HG03571 (cell line): ENCODE measurements at regions not wholly inside any gene's neighbourhood (a gene's known extent, or its start where the extent isn't known, plus 50 kb on each side); places are given as distances from the start of the nearest gene placed in this dataset.
"Not testable (repeated sequence)": the region's sequence is repeated elsewhere in the genome, so short reads cannot be mapped to it uniquely, and the experiment has no call there.

Experiments
- ATAC-seq: cut with Tn5 transposase; IDR thresholded peaks from one replicate; pipeline ENCODE4 v1.9.1; 2021; ENCODE audit not compliant: unreplicated experiment

DNA sequence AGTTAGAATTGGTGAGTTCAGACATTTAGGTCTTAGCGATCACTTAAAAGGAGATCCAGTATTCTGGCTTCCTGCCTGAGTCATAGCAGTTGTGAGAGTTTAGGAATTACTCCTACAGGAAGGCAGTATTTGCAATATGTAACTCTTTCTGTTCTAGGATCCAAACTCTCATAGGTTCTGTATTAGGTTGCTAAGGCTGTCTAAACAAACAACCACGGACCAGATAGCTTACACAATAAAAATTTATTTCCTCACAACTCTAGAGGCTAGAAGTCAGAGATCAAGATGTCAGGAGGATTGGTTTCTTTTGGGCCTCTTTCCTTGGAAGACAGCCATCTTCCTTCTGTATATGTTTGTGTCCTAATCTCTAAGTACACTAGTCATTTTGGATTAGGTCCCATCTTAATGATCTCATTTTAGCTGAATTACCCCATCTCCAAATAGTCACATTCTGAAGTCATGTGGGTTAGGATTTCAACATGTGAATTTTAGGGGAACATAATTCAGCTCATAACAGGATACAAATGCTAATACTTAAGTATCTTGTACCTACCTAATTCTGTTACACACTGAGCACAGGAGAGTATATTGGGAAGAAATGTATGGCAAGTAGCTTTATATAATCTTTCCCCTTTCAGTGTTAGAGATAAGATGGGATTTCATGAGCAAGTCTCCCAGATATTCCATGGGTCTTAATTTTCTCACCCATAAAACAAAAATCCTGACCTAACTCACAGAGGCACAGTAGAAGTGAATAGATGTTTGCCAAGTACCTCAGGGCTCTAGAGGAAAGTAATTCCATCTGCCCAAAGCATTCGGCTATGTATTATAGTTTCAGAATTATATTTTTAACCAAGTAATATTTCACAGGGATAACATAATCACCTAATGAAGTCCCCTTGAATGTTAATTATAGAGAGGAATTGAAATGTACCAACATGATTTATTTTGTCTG is 144.4 kb downstream of the PTBP2 start:
- ATAC-seq = no peak

DNA sequence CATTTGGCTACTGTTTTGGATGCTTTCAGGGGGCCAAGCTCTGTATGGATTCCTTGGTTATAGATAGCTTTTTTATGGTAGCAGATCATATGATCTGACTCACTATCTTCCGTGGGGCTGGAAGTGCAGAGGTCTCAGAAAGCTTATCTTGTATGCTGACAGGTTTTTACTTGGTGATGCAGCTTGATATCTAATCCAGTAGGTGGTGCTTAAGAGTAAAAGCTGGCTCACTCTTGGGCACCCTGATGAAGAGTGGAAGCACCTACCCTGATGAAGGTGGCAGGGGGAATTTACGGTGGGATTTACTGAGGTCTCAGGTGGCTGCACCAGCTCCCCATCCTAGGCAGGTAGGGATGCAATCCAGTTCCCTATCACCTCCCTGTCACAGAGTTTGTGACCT is 151.2 kb downstream of the PTBP2 start:
- ATAC-seq = no peak

DNA sequence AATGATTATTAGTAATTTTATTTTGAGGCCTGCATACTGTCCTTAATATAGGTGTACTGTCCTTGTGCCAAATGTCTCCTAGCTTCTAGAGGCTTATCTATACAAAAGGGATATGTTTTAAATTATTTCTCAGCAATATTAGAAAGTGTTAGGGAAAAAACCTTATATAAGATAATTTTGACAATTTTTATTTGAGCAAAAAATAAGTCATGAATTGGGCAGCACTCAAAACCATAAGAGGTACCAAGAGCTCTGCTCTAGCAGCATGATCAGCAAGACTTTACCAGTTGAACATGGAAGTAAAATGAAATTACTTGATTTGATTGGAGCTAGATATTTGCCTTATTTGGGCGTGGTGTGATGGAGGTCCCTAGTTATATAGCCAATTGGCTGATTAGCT is 157.1 kb downstream of the PTBP2 start:
- ATAC-seq = no peak

DNA sequence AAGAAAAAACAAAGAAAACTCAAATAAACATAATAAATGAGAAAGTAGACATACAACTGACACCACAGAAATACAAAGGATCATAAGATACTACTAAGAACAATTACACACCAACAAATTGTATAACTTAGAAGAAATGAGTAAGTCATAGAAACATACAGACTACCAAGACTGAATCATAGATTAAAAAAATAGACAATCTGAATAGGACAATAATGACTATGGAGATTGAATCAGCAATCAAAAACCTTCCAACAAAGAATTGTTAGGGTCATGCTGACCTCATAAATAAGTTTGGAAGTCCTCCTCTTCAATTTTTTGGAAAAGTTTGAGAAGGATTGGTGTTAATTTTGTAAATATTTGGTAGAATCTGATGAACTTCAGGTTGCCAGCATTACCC is 159.0 kb downstream of the PTBP2 start:
- no peak for ATAC-seq

DNA sequence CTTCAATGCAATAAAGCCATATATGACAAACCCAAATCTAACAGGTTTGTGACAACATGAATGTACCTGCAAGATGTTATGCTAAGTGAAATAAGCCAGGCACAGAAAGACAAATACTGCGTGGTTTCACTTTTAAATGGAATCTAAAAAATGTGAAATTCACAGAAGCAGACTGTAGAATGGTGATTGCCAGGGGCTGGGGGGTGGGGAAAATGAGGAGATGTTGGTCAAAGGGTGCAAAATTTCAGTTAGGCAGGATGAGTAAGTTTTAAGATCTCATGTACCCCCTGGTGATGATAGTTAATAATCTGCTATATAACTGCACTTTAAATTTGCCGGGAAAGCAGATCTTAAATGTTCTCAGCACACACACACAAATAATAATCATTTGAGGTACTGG is 160.5 kb downstream of the PTBP2 start:
- no peak for ATAC-seq

DNA sequence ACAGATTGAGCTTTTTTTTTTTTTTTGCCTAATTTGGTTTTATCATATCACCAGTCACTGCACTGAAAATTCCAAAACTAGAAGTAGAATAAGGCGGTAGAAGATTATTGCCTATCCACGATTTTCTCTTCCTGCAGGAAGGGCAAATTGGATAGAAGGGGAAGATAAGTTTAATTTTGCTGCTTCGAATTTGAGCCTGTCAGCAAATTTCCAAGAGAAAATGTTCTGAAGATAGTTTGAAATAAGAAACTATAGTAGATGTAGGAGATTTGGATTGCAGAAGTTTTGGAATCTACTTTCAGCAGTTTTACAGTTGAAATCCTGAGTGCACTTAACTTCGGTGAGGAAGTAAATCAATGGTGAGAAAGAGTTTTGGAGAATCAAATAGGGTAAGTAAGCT is 164.9 kb downstream of the PTBP2 start:
- ATAC-seq = no peak

DNA sequence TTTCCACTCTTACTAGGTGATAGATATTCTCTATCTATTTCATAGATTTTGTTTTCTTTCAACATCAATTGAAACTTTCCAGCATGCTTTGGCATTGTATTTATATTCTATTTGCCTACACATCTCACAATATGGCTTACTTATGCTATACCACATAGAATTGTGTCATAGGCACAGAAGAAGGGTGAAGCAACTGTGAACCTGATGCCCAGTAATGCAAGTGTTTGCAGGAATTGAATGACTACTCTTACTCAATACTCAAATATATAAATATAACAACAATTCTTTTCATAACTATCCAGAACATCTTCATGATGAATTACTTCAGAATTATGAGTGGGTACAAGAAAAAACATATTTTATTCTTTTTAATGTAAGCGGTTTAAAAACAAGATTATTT is 165.9 kb downstream of the PTBP2 start:
- ATAC-seq = no peak

DNA sequence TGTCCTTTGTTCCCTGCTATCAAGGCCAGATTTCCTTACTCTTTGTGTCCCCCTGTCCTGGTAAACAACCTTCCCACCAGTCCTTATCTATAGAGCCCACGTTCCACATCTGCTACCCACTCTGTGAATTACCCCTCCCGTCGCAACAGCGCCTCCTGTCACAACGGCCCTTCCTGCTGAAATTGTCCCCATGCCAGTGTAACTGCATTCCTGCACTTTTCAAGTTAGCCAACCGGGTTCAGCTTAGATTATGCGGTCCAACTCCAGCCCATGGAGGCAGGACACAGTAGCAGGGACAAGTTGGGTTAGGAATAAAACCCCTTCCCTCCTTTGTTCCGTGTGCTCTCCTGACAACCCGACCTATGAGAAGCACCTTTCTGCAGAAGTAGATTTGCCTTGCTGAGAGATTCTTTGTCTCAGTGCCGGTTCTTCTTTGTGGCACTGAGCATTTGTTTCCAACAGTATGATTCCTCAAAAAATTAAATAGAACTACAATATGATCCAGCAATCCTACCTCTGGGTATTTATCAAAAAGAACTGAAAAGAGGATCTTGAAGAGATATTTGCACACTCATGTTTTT is 180.3 kb downstream of the PTBP2 start:
- ATAC-seq = no peak

DNA sequence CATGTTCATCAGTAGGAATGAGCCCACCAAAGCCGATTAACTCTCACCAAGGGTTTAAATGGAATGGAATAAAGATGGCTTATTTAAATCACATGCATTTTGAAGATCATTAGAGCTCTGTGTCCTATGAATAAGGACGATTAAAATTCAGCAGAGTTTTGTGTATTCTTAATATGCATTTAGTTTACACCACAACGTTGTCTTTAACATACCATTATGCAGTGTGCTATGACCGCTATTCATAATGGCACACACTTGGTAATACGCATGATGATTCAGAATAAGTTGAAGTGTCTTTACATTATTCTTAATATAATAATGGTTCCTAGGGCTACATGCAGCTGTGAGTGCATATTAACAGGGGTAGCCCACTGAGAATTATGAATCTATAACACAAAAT is 190.7 kb downstream of the PTBP2 start:
- ATAC-seq = no peak

DNA sequence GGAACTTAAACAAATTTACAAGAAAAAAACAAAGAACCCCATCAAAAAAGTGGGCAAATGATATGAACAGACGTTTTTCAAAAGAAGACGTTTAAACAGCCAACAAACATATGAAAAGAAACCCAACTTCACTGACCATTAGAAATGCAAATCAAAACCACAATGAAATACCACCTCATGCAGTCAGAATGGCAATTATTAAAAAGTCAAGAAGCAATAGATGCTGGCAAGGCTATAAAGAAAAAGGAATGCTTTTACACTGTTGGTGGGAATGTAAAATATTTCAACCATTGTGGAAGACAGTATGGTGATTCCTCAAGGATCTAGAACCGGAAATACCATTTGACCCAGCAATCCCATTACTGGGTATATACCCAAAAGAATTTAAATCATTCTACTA is 194.1 kb downstream of the PTBP2 start:
- ATAC-seq = not testable (repeated sequence)

DNA sequence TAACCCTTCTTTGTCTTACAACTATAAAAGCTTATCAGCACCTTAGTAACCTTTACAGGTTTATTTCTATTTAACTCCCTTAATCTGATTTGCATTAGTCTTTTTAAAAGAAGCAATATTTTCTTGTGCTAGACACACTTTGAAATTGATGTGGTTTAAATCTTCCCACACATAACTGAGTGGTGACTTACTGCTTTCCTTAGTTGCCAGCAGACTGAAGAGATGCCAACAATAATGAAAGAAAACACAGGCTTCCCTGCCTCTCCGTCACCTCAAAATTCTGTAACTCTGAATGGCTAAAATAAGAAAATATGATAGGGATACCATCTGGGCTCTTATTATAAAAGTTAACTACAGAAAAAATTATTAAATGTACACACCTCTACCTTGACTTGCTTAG is 196.8 kb downstream of the PTBP2 start:
- no peak for ATAC-seq

DNA sequence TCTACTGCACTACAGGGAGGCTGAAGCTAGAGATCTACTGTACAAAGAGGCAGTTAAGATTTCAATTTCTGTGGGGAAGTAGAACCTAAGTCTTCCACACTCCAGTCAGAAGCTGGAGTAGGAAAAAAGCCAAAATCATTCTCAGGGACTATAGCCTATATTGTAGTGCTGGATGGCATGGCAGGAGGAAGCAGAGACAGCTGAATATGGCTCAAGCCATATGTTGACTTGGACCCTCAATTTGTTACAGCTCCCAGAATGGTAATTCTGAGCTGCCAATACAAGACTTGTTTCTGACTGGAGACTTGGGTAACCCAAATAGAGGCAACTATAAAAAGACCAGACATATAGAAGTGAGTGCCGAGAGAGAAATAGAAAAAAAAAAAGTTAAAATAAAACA is 200.6 kb downstream of the PTBP2 start:
- ATAC-seq = no peak

DNA sequence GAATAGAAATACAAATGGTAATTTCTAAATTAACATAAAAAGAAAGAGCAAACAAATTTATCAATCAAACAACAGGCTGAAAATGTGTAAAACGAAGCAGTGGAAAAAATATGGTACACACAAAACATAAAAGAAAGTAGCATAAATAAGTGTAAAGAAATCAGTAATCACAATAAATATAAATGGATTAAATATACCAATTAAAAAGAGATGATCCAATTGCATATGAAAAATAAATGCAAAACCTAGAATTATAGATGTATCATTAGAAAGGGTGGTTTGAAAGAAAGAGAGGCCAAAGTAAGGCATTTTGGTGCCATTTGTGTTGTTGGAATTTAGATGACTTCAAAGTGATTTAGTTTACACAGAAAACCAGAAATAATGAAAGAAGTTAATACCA is 202.2 kb downstream of the PTBP2 start:
- ATAC-seq = no peak

DNA sequence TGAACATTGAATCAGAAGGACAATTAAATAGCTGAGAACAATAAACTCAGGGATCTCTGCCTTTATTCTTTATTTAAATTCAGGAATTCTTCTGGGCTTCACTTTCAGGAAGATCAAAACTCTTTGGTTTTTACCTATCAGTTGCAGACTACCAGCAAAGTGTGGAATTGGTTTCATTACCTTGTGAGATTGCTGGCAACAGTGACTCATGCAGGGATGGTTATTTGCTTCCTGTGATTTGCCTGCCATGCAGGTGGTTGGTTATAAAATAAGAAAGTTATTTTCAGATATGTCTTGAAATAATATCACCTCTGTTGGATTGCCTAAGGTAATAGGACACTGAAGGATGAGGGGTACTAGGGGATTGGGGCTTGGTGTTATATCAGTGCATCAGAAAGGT is 204.6 kb downstream of the PTBP2 start:
- ATAC-seq = no peak

DNA sequence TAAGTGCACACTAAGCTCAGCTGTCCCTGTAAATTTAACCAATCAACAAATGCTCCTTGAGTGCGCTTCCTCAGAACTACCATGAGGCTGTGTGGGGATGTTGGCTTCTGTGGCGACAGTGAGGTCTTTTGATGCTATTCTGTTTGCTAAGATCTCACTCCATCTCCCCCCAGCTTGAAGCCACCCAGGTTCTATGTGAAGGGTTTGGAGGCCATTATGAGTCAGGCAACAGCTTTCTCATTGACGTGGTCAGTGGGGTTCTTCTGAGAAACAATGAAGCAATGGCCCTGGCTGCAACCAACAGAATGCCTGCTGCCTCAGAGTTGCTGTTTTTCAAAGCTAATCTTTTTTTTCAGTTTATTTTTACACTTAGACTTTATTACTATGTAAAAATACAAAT is 205.5 kb downstream of the PTBP2 start:
- no peak for ATAC-seq

DNA sequence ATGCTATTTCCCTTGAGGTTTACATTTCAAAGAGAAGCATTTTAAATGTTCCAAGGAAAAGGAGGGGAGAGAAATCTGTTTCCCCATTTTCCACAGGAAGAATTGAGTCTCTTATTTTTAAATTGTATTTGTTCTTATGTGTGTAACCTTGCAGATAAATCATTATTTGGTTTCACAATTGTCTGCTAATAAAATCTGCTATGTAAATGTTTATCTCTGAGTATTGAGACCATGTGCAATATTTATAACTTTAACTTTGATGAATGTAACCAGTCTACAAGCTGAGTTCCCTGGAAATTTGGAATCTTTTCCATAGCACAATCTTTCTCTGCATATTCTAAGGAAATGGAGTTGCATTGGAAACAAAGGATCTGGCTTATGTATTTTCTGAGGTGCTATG is 209.6 kb downstream of the PTBP2 start:
- ATAC-seq = no peak

DNA sequence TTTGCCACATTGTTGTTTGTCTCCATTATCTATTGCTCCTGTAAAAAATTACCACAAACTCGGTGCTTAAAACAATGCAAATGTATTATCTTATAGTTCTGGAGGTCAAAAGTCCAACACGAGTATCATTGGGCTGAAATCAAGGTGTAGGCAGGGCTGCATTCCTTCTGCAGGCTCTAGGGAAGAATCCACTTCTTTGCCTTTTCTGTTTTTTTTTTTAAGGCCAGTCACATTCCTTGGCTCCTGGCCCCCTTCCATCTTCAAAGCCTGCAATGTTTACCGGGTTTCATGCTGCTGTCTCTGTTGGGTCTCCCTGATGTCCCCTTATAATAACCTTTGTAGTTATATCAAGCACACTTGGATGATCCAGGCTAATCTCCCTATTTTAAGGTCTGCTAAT is 212.7 kb downstream of the PTBP2 start:
- no peak for ATAC-seq

DNA sequence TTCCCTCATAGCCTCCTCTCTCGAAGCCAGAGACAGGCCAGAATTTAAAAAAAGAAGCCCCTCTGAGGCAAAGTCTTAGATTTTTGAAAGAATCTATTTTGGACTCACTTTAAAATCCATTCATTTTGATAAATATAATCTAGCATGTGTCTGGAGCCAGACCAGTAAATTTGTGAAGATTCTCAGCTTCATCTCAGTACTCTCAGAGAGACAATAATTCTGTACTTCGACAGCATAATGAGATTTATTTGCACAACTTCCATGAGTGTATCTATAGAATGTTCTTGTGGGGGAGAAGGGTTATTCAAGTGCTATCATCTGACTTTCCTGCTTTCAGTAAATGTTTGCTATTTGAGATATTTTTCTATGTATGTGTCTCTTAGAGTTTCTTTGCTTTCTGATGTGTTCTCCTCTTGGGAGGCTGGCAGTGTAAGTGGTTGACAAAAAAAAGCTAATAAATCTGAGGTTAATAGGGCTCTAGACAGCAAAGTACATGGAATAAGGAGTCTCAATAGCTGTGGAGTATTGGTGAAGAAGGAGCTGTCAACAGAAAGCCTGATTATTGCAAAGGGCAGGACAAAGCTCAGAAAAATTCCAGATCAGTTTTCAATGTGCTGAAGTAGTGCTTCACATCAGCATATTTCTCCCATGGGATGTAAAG is 223.0 kb downstream of the PTBP2 start:
- no peak for ATAC-seq

DNA sequence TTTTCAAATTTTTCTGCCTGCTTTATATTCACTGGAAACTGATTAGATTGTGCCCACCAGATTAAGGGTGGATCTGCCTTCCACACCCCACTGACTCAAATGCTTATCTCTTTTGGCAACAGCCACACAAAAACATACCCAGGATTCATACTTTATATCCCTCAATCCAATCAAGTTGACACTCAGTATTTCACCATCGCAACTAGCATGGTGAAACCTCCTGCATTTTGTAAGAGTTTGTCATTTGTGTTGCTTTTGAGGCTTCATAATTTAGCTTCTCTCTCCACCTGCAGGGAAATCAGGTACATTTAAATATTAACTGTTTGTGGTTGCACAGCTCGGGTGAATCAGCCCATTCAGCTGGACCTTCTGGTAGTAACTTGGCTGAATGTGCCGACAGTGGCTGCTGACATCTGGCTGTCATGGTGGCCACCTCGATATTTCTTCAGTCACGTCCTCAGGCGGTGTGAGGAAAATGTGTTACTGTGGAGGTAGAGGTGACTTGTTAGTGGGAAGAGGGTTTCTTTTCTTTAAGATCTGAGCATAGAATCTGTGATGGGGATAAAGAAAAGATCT is 224.0 kb downstream of the PTBP2 start:
- no peak for ATAC-seq

DNA sequence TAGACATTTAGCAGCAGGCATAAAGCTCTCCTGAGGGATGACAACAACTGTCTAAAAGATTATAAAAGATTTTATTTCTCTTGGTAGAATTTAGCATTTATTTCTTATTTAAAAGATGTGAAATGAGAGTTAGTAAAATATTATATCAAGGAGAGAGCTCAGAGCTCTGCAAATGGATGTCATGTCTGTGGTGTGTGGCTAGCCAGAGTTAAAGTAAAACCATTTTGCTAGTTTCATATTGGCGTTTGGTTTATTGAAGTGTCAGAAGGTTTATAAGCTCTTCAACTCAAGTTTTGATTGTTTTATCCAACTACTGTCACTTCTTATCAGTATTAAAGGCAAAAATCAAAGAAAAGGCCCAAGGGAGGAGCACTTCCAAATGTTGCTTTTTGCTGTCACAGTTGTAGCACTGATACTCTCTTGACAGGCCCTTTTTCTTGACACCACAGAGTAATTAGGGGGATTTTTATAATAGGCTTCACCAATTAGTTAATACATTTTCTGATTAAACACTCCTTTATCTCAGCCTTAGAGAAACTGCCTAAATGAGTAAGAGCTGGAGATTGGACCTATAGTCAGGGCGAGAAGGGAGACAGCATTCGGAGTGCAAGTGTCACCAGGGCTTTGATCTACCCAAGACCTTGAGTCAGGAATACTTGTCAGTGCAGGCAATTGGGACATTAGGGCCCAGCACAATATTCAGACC is 233.9 kb downstream of the PTBP2 start:
- no peak for ATAC-seq

DNA sequence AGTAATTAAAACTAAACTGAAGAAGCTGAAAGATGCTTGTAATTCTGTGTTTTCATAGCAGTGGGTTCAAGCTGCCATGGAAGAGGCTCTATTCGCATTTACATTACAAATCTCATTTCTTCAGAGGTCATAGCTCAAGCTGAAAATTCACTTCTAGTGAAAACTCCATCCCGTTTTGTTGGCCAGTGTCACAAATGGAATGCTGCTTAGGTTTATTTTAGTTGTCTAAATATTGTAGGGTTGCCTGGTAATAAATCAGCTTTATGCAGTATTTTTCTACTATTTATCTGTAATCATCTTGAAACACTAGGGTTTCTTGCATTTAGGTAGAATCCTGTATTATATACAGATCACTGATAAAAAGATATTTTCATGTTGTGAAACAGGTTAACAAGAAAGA is 240.6 kb downstream of the PTBP2 start:
- ATAC-seq = no peak
